ENCODE measurements at regions not wholly inside any gene's neighbourhood (a gene's known extent, or its start where the extent isn't known, plus 50 kb on each side); places are given as distances from the start of the nearest gene placed in this dataset.
"Not testable (repeated sequence)": the region's sequence is repeated elsewhere in the genome, so short reads cannot be mapped to it uniquely, and the experiment has no call there.

DNA sequence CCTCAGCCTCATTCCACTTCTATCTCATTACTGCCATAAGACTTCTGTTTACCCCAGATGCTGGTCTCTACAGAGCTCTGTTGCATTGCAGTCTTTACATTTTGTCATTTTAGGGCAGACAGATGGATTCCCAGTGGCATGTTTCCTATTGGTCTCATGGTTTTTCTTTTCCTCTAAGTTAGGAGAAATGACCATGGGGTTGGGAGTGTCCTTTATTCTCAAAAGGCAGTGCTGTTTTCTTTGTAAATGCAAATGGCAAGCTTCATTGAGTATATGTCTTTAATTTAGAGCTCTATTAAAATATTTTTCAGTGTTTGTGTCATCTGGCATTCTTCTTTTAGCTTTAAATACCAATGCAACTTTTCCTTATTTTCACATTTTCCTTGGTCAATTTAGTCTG lies 57.0 kb downstream of the MSTN start:
- H3K9me3 Mint-ChIP-seq = no peaks in the 10 kb centered on the region
- no peaks in the 10 kb centered on the region for H3K4me1 Mint-ChIP-seq
- ATAC-seq (ENCODE audit: low read depth) (no peak), DNase-seq (no peak)
- H3K27ac Mint-ChIP-seq = no peak overlapping the region
- H3K27me3 Mint-ChIP-seq = no peaks in the 10 kb centered on the region
- TF ChIP-seq, protein P1, sequence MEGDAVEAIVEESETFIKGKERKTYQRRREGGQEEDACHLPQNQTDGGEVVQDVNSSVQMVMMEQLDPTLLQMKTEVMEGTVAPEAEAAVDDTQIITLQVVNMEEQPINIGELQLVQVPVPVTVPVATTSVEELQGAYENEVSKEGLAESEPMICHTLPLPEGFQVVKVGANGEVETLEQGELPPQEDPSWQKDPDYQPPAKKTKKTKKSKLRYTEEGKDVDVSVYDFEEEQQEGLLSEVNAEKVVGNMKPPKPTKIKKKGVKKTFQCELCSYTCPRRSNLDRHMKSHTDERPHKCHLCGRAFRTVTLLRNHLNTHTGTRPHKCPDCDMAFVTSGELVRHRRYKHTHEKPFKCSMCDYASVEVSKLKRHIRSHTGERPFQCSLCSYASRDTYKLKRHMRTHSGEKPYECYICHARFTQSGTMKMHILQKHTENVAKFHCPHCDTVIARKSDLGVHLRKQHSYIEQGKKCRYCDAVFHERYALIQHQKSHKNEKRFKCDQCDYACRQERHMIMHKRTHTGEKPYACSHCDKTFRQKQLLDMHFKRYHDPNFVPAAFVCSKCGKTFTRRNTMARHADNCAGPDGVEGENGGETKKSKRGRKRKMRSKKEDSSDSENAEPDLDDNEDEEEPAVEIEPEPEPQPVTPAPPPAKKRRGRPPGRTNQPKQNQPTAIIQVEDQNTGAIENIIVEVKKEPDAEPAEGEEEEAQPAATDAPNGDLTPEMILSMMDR (IDR thresholded peaks at IDR 0.05) = no peak
- ChIA-PET CTCF (no interaction called here), POLR2A (no interaction called here)
- no peak overlapping the region for H3K4me3 Mint-ChIP-seq
- intact Hi-C loops (cut with micrococcal nuclease) = no loop called here
- H3K36me3 Mint-ChIP-seq (ENCODE audit: low read depth) = no peaks in the 10 kb centered on the region

DNA sequence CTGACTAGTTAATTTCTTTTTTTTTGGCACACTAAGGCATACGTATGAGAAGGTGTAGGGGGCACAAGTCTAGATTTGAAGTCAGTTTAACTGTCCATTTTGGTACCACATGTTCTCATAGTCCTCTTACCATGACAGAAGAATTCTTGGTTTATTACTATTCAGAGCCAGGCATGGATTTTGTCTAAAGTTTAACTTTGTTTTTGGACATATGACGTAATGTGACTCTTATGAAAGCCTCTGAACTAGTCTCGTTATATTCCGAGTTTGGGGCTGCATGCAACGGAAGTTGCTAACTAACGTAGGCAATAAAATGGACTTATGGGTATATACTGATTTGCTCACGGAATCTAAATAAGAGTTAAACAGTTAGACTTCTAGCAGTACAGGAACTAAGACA lies 62.9 kb downstream of the MSTN start:
- intact Hi-C loops (cut with micrococcal nuclease) = no loop called here
- H3K4me1 Mint-ChIP-seq = no peaks in the 10 kb centered on the region
- no peak for ATAC-seq (ENCODE audit: low read depth)
- H3K27me3 Mint-ChIP-seq = peaks cover 1% of the 10 kb centered on the region
- POLR2A ChIA-PET = no interaction called here
- peaks cover 18% of the 10 kb centered on the region for H3K9me3 Mint-ChIP-seq
- DNase-seq = no peak
- TF ChIP-seq, protein P1 (IDR thresholded peaks at IDR 0.05) = no peak
- H3K27ac Mint-ChIP-seq = no peak overlapping the region
- no peak overlapping the region for H3K4me3 Mint-ChIP-seq
- peaks cover 4% of the 10 kb centered on the region for H3K36me3 Mint-ChIP-seq (ENCODE audit: low read depth)
- CTCF ChIA-PET = no interaction called here

DNA sequence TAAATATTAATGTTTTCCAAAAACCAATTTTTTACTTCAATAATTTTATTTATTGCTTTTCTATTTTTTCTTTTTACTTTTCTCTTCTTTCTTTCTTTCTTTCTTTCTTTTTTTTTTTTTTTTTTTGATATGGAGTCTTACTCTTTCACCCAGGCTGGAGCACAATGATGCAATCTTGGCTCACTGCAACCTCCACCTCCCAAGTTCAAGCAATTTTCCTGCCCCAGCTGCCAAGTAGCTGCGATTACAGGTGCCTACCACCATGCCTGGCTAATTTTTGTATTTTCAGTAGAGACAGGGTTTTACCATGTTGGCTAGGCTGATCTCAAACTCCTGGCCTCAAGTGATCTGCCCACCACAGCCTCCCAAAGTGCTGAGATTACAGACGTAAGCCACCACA lies 63.9 kb downstream of the MSTN start:
- H3K9me3 Mint-ChIP-seq = peaks cover 20% of the 10 kb centered on the region
- intact Hi-C loops (cut with micrococcal nuclease); DNase-seq; H3K4me1 Mint-ChIP-seq; POLR2A ChIA-PET; H3K36me3 Mint-ChIP-seq (ENCODE audit: low read depth); CTCF ChIA-PET; ATAC-seq (ENCODE audit: low read depth); H3K27me3 Mint-ChIP-seq; H3K27ac Mint-ChIP-seq; H3K4me3 Mint-ChIP-seq: not testable (repeated sequence)

DNA sequence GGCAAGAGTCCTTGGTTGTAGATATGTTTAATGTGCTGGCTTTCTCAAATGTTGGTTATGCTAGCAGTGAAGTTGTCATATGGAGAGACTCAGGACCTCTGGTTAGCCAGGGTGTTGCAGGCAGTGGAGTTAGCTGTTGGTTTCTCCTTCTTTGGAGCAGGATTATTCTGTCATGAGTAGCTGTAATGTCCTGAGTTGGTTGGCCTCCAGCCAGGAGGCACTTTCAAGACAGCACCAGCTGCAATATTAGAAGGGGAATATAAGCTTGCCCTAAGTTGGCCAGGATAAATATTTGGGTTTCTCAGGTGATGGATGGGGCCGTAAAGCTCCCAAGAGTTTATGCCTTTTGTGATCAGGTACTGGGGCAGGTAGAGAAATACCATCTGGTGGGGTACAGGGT lies 65.5 kb downstream of the MSTN start:
- Mint-ChIP-seq H3K27me3 (peaks cover 1% of the 10 kb centered on the region), H3K27ac (no peak overlapping the region), H3K4me3 (no peak overlapping the region), H3K4me1 (no peaks in the 10 kb centered on the region), H3K36me3 (ENCODE audit: low read depth) (peaks cover 4% of the 10 kb centered on the region), H3K9me3 (peaks cover 29% of the 10 kb centered on the region)
- intact Hi-C loops (cut with micrococcal nuclease) = no loop called here
- POLR2A ChIA-PET = no interaction called here
- TF ChIP-seq, protein P1 (IDR thresholded peaks at IDR 0.05) = no peak
- CTCF ChIA-PET = no interaction called here
- no peak for ATAC-seq (ENCODE audit: low read depth)
- no peak for DNase-seq

DNA sequence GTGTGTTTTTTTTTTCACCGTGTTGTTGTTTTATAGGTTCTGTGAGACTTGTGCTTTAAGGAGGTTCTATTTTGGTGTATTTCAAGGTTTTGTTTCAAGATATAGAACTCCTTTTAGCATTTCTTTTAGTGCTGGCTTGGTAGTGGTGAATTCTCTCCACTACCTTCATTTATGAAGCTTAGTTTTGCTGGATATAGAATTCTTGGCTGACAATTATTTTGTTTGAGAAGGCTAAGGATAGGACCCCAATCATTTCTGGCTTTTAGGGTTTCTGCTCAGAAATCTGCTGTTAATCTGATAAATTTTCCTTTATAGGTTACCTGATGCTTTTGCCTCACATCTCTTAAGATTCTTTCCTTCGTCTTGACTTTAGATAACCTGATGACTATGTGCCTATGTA lies 66.8 kb downstream of the MSTN start:
- intact Hi-C loops (cut with micrococcal nuclease) = no loop called here
- Mint-ChIP-seq H3K27me3 (peaks cover 1% of the 10 kb centered on the region), H3K27ac (no peak overlapping the region), H3K4me1 (no peaks in the 10 kb centered on the region), H3K9me3 (peaks cover 29% of the 10 kb centered on the region), H3K36me3 (ENCODE audit: low read depth) (peaks cover 4% of the 10 kb centered on the region), H3K4me3 (no peak overlapping the region)
- TF ChIP-seq, protein P1 (IDR thresholded peaks at IDR 0.05) = no peak
- ATAC-seq (ENCODE audit: low read depth) (no peak), DNase-seq (no peak)
- CTCF ChIA-PET = no interaction called here
- POLR2A ChIA-PET = no interaction called here

DNA sequence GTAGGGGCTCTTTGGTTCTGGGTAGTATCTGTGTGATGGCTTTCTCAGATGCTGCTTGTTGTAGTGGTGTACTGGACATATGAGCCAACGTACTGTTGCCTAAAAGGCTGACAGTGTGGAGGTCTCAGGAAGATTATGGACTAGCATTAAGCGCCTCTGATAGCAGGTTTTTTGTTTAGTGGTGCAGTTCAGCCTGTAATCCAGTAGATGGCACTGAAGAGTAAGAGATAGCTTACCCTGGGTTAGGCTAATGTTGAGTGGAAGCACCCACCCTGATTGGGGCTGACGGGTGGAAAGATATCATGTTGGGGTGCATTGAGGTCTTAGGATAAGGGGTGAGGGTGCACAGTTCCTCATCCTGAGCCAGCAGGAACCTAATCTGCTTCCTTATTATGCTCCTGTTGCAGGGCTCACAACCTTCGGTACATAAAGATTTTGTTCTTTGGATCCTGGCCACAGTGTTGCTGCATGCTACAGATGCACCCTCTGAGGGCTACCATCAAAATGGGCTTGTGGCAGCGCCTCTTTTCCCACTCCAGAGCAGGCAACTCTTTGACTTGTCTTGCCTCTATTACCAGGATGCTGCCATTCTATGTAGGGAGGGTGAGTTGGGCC lies 79.6 kb downstream of the MSTN start:
- CTCF ChIA-PET = no interaction called here
- Mint-ChIP-seq H3K9me3 (peaks cover 24% of the 10 kb centered on the region), H3K4me3 (no peak overlapping the region), H3K27ac (no peak overlapping the region), H3K4me1 (no peaks in the 10 kb centered on the region), H3K27me3 (no peaks in the 10 kb centered on the region), H3K36me3 (ENCODE audit: low read depth) (peaks cover 1% of the 10 kb centered on the region)
- ATAC-seq (ENCODE audit: low read depth) (no peak), DNase-seq (no peak)
- intact Hi-C loops (cut with micrococcal nuclease) = no loop called here
- TF ChIP-seq, protein P1 (IDR thresholded peaks at IDR 0.05) = no peak
- POLR2A ChIA-PET = no interaction called here

Measured in activated B cell treated with CpG ODN at 0.5 μM for 24 hours (primary cell).